ENCODE measurements at regions not wholly inside any gene's neighbourhood (a gene's known extent, or its start where the extent isn't known, plus 50 kb on each side); places are given as distances from the start of the nearest gene placed in this dataset.

DNA sequence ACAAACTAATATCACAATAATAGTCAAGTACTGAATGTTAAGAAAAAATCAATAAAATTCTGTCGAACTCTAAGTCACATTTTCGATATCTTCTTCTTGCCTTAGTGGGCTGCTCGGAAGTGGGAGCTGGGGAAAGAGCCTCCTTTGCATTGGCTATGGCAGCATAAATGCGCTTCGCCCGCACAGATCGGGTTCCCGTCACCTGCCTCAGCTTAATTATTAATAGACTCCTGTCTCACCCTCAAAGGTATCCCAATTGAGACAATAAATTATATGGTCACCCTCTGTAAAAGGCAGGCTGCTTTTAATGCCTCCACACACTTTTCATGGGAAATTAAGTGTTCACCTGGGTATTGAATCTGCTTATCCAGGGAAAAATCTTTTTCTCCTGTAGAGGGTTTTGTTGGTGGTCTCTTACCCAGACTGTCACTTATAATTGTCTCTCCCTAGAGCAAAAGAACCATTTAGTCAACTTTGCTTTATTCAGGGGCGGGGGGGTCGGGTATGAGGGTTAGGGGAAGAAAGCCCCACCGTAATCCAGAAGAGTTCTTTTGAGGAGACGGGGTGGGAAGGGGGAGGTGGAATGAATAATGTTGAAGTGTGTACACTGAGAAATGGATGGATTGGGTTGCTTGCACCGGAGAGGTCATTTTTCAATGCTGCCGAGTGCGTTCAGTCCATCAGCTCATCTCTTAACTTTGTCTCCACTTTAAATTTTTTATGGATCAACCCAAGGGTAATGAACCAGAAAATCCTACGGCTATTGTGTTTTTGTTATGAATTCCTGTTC lies 682.6 kb upstream of the SGCG start:
- TF ChIP-seq, protein P1, sequence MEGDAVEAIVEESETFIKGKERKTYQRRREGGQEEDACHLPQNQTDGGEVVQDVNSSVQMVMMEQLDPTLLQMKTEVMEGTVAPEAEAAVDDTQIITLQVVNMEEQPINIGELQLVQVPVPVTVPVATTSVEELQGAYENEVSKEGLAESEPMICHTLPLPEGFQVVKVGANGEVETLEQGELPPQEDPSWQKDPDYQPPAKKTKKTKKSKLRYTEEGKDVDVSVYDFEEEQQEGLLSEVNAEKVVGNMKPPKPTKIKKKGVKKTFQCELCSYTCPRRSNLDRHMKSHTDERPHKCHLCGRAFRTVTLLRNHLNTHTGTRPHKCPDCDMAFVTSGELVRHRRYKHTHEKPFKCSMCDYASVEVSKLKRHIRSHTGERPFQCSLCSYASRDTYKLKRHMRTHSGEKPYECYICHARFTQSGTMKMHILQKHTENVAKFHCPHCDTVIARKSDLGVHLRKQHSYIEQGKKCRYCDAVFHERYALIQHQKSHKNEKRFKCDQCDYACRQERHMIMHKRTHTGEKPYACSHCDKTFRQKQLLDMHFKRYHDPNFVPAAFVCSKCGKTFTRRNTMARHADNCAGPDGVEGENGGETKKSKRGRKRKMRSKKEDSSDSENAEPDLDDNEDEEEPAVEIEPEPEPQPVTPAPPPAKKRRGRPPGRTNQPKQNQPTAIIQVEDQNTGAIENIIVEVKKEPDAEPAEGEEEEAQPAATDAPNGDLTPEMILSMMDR (IDR thresholded peaks at IDR 0.05) = no peak
- no peak for TF ChIP-seq EP300 (IDR thresholded peaks at IDR 0.05)
- TF ChIP-seq POLR2AphosphoS5 (IDR thresholded peaks at IDR 0.05) = no peak
- no peak for TF ChIP-seq POLR2A (IDR thresholded peaks at IDR 0.05)

Measured in gastroesophageal sphincter (tissue), 3 donors.